ENCODE measurements at regions not wholly inside any gene's neighbourhood (a gene's known extent, or its start where the extent isn't known, plus 50 kb on each side); places are given as distances from the start of the nearest gene placed in this dataset.

DNA sequence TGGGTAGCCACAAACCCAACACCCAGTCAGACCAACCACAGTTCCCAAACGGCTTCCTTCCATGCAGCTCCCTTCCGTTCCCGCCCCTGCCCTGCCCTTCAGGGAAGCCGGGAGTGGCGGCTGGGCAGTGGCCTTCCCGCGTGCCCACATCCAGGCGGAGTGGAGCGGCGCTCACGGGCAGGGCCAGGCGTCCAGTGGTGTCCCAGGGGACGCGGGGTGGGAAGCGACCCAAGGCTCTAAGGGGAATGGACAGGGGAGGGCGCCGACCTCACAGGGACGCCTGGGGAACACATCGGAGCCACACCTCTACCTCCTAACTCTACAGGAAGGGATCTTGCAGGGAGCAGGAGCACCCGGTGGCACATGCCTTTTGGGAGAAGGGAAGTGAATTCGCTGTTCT lies 225.9 kb upstream of the MGAT5 start:
- Mint-ChIP-seq H3K9me3 (no peaks in the 10 kb centered on the region), H3K27ac (no peak overlapping the region), H3K36me3 (ENCODE audit: low read depth) (no peaks in the 10 kb centered on the region), H3K27me3 (ENCODE audit: insufficient read depth, low read depth, poor library complexity) (peaks cover 5% of the 10 kb centered on the region), H3K4me3 (no peak overlapping the region), H3K4me1 (peaks cover 5% of the 10 kb centered on the region; the same call in 1 of the 3 replicates)
- no peaks in the 10 kb centered on the region for H3K4me1 ChIP-seq (ENCODE audit: insufficient read depth)
- DNase-seq (ENCODE audit: low spot score) (peak; percentile 48), ATAC-seq (peak; percentile 83)
- no peaks in the 10 kb centered on the region for H3F3A ChIP-seq (replicated peaks; ENCODE audit: low read depth)
- peak overlapping the region; percentile 99 for H2AFZ ChIP-seq
- no peaks in the 10 kb centered on the region for H3K79me2 ChIP-seq (replicated peaks; ENCODE audit: insufficient read depth)
- H3K4me2 ChIP-seq: peak overlapping the region; percentile 81
- peaks cover 9% of the 10 kb centered on the region; the same call in 1 of the 2 replicates for H3K27me3 ChIP-seq (ENCODE audit: insufficient read depth)
- TF ChIP-seq, protein P1, sequence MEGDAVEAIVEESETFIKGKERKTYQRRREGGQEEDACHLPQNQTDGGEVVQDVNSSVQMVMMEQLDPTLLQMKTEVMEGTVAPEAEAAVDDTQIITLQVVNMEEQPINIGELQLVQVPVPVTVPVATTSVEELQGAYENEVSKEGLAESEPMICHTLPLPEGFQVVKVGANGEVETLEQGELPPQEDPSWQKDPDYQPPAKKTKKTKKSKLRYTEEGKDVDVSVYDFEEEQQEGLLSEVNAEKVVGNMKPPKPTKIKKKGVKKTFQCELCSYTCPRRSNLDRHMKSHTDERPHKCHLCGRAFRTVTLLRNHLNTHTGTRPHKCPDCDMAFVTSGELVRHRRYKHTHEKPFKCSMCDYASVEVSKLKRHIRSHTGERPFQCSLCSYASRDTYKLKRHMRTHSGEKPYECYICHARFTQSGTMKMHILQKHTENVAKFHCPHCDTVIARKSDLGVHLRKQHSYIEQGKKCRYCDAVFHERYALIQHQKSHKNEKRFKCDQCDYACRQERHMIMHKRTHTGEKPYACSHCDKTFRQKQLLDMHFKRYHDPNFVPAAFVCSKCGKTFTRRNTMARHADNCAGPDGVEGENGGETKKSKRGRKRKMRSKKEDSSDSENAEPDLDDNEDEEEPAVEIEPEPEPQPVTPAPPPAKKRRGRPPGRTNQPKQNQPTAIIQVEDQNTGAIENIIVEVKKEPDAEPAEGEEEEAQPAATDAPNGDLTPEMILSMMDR (conservative IDR thresholded peaks at IDR 0.05; ENCODE audit: low read depth in 2 of 2): 0 out of 4 replicates have a peak, but pooled peaks of 1 of the 2 experiments have one; percentile 12
- TF ChIP-seq, protein P2, sequence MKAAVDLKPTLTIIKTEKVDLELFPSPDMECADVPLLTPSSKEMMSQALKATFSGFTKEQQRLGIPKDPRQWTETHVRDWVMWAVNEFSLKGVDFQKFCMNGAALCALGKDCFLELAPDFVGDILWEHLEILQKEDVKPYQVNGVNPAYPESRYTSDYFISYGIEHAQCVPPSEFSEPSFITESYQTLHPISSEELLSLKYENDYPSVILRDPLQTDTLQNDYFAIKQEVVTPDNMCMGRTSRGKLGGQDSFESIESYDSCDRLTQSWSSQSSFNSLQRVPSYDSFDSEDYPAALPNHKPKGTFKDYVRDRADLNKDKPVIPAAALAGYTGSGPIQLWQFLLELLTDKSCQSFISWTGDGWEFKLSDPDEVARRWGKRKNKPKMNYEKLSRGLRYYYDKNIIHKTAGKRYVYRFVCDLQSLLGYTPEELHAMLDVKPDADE (IDR thresholded peaks at IDR 0.05): no peak
- TF ChIP-seq CREB1 (CRISPR knock-in tag; IDR thresholded peaks at IDR 0.05; ENCODE audit: low read depth) (no peak), ZNF114 (CRISPR knock-in tag; IDR thresholded peaks at IDR 0.05) (no peak)
- TF ChIP-seq, protein P3, sequence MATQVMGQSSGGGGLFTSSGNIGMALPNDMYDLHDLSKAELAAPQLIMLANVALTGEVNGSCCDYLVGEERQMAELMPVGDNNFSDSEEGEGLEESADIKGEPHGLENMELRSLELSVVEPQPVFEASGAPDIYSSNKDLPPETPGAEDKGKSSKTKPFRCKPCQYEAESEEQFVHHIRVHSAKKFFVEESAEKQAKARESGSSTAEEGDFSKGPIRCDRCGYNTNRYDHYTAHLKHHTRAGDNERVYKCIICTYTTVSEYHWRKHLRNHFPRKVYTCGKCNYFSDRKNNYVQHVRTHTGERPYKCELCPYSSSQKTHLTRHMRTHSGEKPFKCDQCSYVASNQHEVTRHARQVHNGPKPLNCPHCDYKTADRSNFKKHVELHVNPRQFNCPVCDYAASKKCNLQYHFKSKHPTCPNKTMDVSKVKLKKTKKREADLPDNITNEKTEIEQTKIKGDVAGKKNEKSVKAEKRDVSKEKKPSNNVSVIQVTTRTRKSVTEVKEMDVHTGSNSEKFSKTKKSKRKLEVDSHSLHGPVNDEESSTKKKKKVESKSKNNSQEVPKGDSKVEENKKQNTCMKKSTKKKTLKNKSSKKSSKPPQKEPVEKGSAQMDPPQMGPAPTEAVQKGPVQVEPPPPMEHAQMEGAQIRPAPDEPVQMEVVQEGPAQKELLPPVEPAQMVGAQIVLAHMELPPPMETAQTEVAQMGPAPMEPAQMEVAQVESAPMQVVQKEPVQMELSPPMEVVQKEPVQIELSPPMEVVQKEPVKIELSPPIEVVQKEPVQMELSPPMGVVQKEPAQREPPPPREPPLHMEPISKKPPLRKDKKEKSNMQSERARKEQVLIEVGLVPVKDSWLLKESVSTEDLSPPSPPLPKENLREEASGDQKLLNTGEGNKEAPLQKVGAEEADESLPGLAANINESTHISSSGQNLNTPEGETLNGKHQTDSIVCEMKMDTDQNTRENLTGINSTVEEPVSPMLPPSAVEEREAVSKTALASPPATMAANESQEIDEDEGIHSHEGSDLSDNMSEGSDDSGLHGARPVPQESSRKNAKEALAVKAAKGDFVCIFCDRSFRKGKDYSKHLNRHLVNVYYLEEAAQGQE (IDR thresholded peaks at IDR 0.05; ENCODE audit: unreplicated experiment): no peak
- peak overlapping the region; percentile 51 for H3K4me3 ChIP-seq
- no peak overlapping the region for H3K27ac ChIP-seq (ENCODE audit: low read depth)
- H4K20me1 ChIP-seq (replicated peaks; ENCODE audit: insufficient read depth): no peaks in the 10 kb centered on the region
- H3K9me2 ChIP-seq (ENCODE audit: insufficient read depth): no peaks in the 10 kb centered on the region
- no peaks in the 10 kb centered on the region for H3K36me3 ChIP-seq (ENCODE audit: insufficient read depth)

DNA sequence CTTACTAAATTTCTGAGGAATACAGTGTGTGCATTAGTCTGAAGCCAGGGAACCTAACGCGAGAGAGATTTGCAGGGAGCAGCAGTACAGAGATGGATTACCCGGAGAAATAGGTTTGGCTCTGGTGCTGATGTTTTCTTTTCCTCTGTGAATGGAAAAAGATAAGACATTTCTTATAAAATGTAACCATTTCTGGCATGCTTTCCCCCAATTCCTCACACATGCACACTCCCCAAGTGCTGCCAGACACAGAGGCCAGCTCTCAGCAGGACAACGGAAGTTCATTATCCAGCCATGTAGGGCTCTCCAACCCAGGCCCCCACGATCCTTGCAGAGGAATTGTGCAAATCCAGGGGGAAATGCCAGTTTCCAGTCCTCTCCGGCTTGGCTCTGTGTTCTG lies 224.5 kb upstream of the MGAT5 start:
- H3K4me3 ChIP-seq: no peak overlapping the region
- no peaks in the 10 kb centered on the region for H3K79me2 ChIP-seq (replicated peaks; ENCODE audit: insufficient read depth)
- no peak overlapping the region for H3K27ac ChIP-seq (ENCODE audit: low read depth)
- no peaks in the 10 kb centered on the region; the same call in 2 of the 3 replicates for H3K9me3 Mint-ChIP-seq
- no peak overlapping the region for H3K27ac Mint-ChIP-seq
- ATAC-seq (no peak), DNase-seq (ENCODE audit: low spot score) (no peak)
- no peak overlapping the region for H2AFZ ChIP-seq
- peaks cover 5% of the 10 kb centered on the region; the same call in 2 of the 3 replicates for H3K4me1 Mint-ChIP-seq
- H3K27me3 Mint-ChIP-seq (ENCODE audit: insufficient read depth, low read depth, poor library complexity): peaks cover 5% of the 10 kb centered on the region
- no peaks in the 10 kb centered on the region for H3K36me3 Mint-ChIP-seq (ENCODE audit: low read depth)
- no peaks in the 10 kb centered on the region for H4K20me1 ChIP-seq (replicated peaks; ENCODE audit: insufficient read depth)
- H3K27me3 ChIP-seq (ENCODE audit: insufficient read depth): peaks cover 9% of the 10 kb centered on the region; the same call in 1 of the 2 replicates
- H3K4me3 Mint-ChIP-seq: no peak overlapping the region
- H3K4me2 ChIP-seq: no peak overlapping the region
- H3K9me2 ChIP-seq (ENCODE audit: insufficient read depth): no peaks in the 10 kb centered on the region
- H3K4me1 ChIP-seq (ENCODE audit: insufficient read depth): no peaks in the 10 kb centered on the region
- no peaks in the 10 kb centered on the region for H3K36me3 ChIP-seq (ENCODE audit: insufficient read depth)
- H3F3A ChIP-seq (replicated peaks; ENCODE audit: low read depth): no peaks in the 10 kb centered on the region
- no peak for TF ChIP-seq CREB1 (CRISPR knock-in tag; IDR thresholded peaks at IDR 0.05; ENCODE audit: low read depth)
- no peak for TF ChIP-seq POLR2AphosphoS5 (IDR thresholded peaks at IDR 0.05; ENCODE audit: low read depth)
- TF ChIP-seq ZNF114 (CRISPR knock-in tag; IDR thresholded peaks at IDR 0.05): no peak
- TF ChIP-seq JUNB (IDR thresholded peaks at IDR 0.05; ENCODE audit: unreplicated experiment): no peak
- no peak for TF ChIP-seq ZNF331 (CRISPR knock-in tag; IDR thresholded peaks at IDR 0.05; ENCODE audit: low read depth)
- TF ChIP-seq, protein P4, sequence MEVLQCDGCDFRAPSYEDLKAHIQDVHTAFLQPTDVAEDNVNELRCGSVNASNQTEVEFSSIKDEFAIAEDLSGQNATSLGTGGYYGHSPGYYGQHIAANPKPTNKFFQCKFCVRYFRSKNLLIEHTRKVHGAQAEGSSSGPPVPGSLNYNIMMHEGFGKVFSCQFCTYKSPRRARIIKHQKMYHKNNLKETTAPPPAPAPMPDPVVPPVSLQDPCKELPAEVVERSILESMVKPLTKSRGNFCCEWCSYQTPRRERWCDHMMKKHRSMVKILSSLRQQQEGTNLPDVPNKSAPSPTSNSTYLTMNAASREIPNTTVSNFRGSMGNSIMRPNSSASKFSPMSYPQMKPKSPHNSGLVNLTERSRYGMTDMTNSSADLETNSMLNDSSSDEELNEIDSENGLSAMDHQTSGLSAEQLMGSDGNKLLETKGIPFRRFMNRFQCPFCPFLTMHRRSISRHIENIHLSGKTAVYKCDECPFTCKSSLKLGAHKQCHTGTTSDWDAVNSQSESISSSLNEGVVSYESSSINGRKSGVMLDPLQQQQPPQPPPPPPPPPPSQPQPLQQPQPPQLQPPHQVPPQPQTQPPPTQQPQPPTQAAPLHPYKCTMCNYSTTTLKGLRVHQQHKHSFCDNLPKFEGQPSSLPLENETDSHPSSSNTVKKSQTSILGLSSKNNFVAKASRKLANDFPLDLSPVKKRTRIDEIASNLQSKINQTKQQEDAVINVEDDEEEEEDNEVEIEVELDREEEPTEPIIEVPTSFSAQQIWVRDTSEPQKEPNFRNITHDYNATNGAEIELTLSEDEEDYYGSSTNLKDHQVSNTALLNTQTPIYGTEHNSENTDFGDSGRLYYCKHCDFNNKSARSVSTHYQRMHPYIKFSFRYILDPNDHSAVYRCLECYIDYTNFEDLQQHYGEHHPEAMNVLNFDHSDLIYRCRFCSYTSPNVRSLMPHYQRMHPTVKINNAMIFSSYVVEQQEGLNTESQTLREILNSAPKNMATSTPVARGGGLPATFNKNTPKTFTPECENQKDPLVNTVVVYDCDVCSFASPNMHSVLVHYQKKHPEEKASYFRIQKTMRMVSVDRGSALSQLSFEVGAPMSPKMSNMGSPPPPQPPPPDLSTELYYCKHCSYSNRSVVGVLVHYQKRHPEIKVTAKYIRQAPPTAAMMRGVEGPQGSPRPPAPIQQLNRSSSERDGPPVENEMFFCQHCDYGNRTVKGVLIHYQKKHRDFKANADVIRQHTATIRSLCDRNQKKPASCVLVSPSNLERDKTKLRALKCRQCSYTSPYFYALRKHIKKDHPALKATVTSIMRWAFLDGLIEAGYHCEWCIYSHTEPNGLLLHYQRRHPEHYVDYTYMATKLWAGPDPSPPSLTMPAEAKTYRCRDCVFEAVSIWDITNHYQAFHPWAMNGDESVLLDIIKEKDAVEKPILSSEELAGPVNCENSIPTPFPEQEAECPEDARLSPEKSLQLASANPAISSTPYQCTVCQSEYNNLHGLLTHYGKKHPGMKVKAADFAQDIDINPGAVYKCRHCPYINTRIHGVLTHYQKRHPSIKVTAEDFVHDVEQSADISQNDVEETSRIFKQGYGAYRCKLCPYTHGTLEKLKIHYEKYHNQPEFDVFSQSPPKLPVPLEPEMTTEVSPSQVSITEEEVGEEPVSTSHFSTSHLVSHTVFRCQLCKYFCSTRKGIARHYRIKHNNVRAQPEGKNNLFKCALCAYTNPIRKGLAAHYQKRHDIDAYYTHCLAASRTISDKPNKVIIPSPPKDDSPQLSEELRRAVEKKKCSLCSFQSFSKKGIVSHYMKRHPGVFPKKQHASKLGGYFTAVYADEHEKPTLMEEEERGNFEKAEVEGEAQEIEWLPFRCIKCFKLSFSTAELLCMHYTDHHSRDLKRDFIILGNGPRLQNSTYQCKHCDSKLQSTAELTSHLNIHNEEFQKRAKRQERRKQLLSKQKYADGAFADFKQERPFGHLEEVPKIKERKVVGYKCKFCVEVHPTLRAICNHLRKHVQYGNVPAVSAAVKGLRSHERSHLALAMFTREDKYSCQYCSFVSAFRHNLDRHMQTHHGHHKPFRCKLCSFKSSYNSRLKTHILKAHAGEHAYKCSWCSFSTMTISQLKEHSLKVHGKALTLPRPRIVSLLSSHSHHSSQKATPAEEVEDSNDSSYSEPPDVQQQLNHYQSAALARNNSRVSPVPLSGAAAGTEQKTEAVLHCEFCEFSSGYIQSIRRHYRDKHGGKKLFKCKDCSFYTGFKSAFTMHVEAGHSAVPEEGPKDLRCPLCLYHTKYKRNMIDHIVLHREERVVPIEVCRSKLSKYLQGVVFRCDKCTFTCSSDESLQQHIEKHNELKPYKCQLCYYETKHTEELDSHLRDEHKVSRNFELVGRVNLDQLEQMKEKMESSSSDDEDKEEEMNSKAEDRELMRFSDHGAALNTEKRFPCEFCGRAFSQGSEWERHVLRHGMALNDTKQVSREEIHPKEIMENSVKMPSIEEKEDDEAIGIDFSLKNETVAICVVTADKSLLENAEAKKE (CRISPR knock-in tag; IDR thresholded peaks at IDR 0.05): no peak

All from GM23338 (cell line).